Mucosa of gallbladder (tissue), 1 donor: ENCODE measurements at regions not wholly inside any gene's neighbourhood (a gene's known extent, or its start where the extent isn't known, plus 50 kb on each side); places are given as distances from the start of the nearest gene placed in this dataset.

Source experiments
- DNase-seq: peaks from one replicate; pipeline ENCODE4 v3.0.0-alpha.2; 2020; ENCODE audit warnings: low spot score
- donor health status: DM: no; HTN: no; CAD: no.

GRCh38 chr9:86795823-86796553 lies 151.3 kb downstream of the GAS1 start:
- DNase-seq = peak; percentile 49

GRCh38 chr9:86795047-86795442 lies 152.3 kb downstream of the GAS1 start:
- no peak for DNase-seq

DNA sequence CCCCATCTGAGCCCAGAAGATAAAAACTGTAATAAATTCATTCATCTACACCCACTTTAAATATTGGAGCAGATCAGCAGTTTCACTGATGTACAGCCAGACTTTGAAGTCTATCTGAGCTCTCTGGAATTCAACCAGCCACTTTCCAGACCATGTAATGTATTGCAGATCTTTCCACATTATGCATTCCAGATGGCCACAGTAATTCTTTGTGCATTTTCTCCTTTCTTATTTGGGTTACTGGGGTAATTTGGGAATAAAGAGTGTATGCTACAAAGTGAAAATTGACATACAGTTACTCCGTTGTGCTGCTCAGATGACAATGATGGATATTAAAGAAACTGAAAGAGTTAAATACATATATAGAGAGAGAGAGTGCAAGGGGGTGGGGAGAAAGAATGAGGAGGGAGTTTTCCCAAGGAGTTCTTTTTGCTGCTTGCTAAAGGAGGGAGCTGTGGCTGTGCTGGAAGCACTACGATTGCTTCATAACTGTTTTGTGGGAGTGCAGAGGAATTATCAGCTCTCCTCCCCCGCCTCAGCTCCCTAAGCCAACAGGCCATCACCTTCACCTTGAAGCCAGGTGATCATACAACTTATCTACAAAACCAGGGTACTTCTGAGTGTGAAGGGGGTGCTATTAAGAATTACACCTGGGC lies 152.8 kb downstream of the GAS1 start:
- DNase-seq = no peak

DNA sequence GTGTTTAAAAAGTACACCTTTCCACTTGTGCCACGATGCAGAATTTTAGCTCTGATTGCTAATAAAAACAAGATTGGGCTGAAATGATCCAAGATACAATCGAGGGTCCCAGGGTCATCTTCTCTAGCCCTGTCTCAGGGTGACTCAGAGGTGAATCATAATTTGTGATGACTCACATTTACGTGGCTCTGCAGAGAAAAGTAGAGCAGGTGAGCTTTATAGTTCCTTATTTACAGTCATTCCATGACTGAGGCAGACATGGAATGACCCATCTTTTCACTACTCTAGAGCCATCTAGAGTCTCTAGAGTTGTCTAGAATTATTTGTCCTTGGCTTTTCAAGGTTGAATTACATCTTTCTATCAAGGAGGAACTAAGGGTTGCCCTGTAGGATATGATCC lies 155.2 kb downstream of the GAS1 start:
- DNase-seq = no peak

DNA sequence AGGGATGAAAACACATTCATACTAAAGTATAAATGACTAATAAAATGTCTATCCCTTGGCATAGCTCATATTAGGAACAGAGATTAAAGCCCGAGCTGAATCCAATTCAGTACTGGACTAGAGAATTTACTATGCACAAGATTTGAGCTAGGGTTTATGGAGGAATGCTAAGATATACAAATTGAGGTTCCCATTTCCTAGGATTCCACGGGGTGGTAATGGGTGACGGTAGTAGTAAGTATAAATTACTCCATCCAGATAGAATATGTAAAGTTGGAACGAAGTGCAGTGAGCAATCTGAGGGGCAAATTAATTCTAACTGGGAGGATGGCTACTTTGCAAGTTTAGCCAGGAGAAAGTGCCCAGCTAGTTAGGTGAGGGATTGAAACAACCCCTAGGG lies 156.5 kb downstream of the GAS1 start:
- no peak for DNase-seq

DNA sequence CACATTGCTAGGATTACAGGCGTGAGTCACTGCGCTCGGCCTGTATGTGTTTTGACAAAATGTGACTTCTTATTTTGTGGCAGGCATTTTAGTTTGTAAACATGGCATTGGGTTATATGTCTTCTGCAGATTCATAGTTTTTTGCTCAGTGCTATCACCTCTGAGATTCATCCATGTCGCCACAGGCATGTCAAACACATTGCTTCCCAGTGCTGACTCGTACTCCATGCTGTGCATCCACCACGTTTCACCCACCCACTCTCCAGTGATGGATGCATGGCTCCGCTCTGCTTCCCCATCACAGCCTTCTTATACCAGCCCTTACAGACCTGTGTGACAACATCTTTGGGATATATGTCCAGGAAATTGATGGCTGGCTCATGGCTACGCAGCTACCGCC lies 158.8 kb downstream of the GAS1 start:
- no peak for DNase-seq

- no peak for DNase-seq
Observed at GRCh38 chr9:86783884-86784283, 163.4 kb downstream of the GAS1 start.

- no peak for DNase-seq
Observed at GRCh38 chr9:86782831-86783230, 164.5 kb downstream of the GAS1 start.

GRCh38 chr9:86778761-86779160 lies 168.5 kb downstream of the GAS1 start:
- no peak for DNase-seq

DNA sequence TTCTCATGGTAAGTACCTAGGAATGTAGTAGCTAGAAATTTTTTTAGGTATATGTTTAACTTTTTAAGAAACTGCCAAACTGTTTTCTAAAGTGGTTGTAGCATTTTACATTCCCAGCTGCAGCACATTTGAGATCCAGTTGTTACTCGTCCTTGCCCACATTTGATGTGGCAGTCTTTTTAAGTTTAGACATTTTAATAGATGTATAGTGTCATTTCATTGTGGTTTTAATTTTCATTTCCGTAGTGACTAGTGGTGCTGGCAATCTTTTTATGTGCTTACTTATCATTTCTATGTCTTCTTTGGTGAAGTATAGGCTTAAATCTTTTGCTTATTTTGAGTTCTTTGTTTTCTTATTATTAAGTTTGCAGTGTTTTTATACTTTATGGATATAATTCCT lies 171.6 kb downstream of the GAS1 start:
- no peak for DNase-seq

- no peak for DNase-seq
Observed at GRCh38 chr9:86774116-86774515, 173.2 kb downstream of the GAS1 start.

DNA sequence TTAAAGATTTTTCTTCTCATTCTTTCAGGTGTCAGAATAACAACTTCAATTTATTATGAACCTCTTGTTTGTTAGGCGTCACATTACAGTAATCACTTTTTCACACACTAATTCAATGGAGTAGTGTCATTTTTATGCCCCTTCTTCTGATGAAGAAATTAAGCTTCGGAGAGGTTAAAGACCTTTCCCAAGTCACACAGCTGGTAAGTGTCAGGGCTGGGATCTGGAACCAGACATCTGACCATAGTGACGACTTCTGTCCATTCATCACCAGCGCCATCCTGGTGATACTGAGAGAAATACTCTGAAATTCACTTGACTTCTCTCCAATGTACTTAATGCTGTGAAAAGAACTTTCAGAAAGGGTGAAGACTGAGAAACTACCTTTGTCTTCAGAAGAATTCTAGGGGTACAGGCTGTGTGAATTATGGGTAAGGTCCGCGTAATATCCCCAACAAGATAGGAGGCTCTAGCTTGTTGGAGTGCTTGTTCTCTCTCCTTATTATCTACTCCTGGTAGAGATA lies 173.8 kb downstream of the GAS1 start:
- DNase-seq = no peak

- DNase-seq = no peak
Observed at GRCh38 chr9:86772635-86772993, 174.7 kb downstream of the GAS1 start.

- no peak for DNase-seq
Observed at GRCh38 chr9:86771941-86772634, 175.2 kb downstream of the GAS1 start.

DNA sequence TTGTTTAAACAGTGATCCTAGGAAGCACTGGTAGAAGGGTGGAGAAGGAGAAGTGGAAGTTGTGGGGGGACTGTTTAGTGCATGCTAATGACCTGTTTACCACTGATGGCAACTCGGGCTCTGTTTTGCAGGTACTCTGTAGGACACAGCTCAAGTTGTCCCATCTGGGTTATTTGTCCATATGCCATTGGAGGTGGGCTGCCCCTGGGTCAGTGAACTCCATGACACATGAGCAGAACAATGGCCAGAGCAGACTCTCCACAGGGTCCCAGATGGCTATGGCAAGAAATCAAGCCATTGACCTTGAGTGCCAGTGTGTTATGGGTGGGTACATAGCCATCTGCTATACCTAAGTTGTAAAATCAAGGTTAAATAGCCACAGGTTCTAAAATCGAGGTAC lies 175.9 kb downstream of the GAS1 start:
- no peak for DNase-seq

DNA sequence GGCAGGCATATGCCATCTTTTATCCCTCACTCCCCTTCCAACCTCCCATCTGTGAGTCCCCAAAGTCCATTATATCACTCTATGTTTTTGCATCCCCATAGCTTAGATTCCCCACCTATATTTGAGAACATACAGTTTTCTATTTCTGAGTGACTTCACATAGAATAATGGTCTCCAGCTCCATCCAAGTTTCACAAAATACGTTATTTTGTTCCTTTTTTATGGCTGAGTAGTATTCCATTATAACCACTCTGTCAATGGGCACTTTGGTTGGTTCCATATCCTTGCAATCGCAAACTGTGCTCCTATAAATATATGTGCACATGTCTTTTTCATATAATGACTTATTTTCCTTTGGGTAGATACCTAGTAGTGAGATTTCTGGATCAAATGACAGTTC lies 178.6 kb downstream of the GAS1 start:
- DNase-seq = no peak

GRCh38 chr9:86768020-86768419 lies 179.3 kb downstream of the GAS1 start:
- DNase-seq = no peak

DNA sequence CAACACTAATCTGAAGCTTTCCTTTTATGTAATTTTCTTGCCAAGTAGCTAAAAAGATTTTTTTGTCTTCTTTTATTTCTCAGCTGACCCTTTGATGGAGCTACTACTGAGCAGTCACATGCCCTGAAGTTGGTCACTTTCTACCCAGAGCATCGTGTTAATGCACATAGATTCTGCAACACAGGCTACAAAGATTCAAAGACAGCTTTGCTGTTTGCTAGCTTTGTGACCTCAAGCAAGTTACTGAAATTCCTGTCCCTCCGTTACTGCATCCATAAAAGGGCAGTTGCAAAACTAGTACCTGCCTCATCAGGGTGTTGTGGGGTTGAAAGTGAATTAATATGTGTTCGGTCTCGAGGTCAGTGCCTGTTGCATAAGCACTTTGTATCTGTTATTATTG lies 179.9 kb downstream of the GAS1 start:
- DNase-seq = no peak

GRCh38 chr9:86766912-86767311 lies 180.4 kb downstream of the GAS1 start:
- DNase-seq = peak; percentile 33

DNA sequence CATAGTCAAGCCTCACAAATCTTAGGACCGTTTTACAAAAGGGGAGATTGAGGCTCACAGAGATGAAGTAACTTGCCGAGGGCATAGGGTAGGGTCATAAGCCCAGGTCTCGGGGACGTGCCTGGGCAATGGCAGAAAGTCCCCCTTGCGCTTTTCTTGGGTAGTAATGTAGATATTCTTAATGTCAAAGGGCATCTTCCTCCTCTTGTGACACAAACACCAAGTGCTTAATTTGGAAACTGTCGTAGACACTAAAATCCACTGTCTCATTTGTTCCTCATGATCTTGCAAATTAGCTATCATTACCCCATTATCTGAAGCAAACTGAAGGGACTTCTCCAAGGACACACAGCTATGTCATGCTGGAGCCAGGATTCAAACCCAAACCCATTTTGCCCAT lies 180.8 kb downstream of the GAS1 start:
- no peak for DNase-seq

DNA sequence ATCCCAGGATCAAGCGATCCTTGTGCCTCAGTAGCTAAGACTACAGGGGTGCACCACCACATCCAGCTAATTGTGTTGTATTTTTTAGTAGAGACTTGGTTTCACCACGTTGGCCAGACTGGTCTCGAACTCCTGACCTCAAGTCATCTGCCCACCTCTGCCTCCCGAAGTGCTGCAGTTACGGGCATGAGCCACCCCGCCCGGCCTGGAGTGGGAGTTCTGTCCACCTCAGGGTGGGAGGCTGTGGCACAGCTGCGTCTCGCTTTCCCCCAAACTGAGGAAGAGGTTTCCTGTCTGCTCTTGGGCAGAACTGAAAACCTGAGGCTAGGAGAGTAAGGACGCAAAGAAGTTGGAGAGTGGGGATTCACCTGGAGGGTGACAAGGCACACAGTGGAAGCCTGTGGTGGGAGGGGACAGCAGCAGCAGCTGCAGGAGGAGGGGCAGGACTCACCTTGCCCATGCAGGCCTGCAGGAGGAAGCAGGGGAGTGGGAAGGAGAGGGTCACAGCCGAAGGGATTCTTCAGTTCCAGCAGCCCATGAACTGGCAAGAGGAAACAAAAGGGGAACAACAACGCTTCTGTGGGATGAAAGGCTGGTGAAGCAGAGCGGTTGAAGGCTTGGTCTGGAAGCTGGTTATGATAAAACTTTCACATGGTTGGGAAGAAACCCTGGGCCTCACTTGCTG lies 181.4 kb downstream of the GAS1 start:
- DNase-seq = no peak

DNA sequence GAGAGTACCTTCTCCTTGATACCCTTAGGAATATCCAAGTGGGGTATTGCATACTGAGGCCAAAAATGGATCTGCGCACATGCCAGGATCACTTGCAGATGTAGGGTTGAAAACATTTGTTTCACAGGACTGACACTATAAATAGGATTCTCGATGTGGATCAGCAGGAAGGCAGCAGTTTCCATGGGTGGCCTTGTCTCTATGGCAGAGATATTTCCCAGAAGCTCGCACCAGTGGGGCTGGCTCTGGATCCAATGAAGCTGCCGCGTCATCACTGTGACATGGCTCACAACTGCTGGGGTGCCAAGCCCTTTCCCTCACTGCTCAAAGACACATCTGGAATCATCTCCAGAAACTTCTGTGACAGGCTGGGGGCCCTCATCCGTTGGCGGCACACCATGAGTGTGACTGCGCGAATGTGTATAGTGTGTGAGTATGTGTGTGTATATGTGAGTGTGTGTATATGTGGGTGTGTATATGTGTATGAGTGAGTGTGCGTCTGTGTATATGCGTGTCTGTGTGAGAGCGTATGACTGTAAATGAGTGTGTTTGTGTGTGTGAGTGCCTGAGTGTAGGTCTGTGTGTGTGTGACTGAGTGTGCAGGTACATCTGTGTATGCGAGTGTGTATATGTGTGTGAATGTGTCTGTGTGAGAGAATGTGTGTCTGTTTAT lies 182.5 kb downstream of the GAS1 start:
- no peak for DNase-seq
